HepG2 (cell line): ENCODE measurements at regions not wholly inside any gene's neighbourhood (a gene's known extent, or its start where the extent isn't known, plus 50 kb on each side); places are given as distances from the start of the nearest gene placed in this dataset.
"Not testable (repeated sequence)": the region's sequence is repeated elsewhere in the genome, so short reads cannot be mapped to it uniquely, and the experiment has no call there.

Experiments
- BHLHE40 ChIP-seq: IDR thresholded peaks from 2 replicates; pipeline ENCODE4 v1.6.1; 2011; ENCODE audit warnings: low read length, improper control_type of control experiment
- EZH2 ChIP-seq: conservative IDR thresholded peaks from 2 replicates; pipeline ENCODE4 v1.6.1; 2012; ENCODE audit warnings: mild to moderate bottlenecking, low read depth, low read length, moderate library complexity
- FIP1L1 ChIP-seq: fragments of 200-400 bp; formaldehyde crosslinking; IDR thresholded peaks from 2 replicates; pipeline ENCODE4 v1.6.1; 2018; ENCODE audit warnings: low read depth, mild to moderate bottlenecking, low read length, moderate library complexity, borderline replicate concordance; ENCODE audit not compliant: insufficient read depth
- HBP1 ChIP-seq: IDR thresholded peaks from 2 replicates; pipeline ENCODE4 v1.6.1; 2016; ENCODE audit warnings: low read depth, control low read depth
- HOXD1 ChIP-seq: sonication (generic); formaldehyde crosslinking; IDR thresholded peaks from 2 replicates; pipeline ENCODE4 v1.5.0; 2020; ENCODE audit warnings: missing genetic modification reagents
- MAZ ChIP-seq, 2 experiments: sonication (generic) in 1 of 2; formaldehyde crosslinking in 1 of 2; IDR thresholded peaks; 2 replicates each; pipeline versions ENCODE4 v1.5.0 to v1.6.1; 2012 to 2020; ENCODE audit warnings: low read depth in 2 of 2, mild to moderate bottlenecking in 2 of 2, borderline replicate concordance in 1 of 2, improper control_type of control experiment in 1 of 2, low read length in 1 of 2, missing genetic modification reagents in 1 of 2, moderate library complexity in 1 of 2
- MEIS2 ChIP-seq: sonication (generic); formaldehyde crosslinking; IDR thresholded peaks from 2 replicates; pipeline ENCODE4 v1.9.0; 2021; ENCODE audit warnings: mild to moderate bottlenecking, missing genetic modification reagents
- PHF8 ChIP-seq: sonication (generic); formaldehyde crosslinking; IDR thresholded peaks from 2 replicates; pipeline ENCODE4 v1.5.0; 2020; ENCODE audit warnings: missing genetic modification reagents
- POLR2G ChIP-seq: fragments of 200-400 bp; formaldehyde crosslinking; IDR thresholded peaks from 2 replicates; pipeline ENCODE4 v1.6.1; 2018; ENCODE audit warnings: mild to moderate bottlenecking, low read depth, low read length, moderate library complexity
- PTBP1 ChIP-seq: fragments of 200-400 bp; formaldehyde crosslinking; IDR thresholded peaks from 2 replicates; pipeline ENCODE4 v1.6.1; 2018; ENCODE audit warnings: low read length, low read depth; ENCODE audit not compliant: poor library complexity, severe bottlenecking
- TEF ChIP-seq: sonication (generic); formaldehyde crosslinking; IDR thresholded peaks from 2 replicates; pipeline ENCODE4 v1.5.0; 2020; ENCODE audit warnings: missing genetic modification reagents
- YY1 ChIP-seq: IDR thresholded peaks from 2 replicates; pipeline ENCODE4 v1.6.1; 2011; ENCODE audit warnings: low read length, low read depth, moderate library complexity, mild to moderate bottlenecking; ENCODE audit not compliant: insufficient read depth, insufficient replicate concordance
- ZNF572 ChIP-seq: sonication (generic); formaldehyde crosslinking; IDR thresholded peaks from 2 replicates; pipeline ENCODE4 v1.5.1; 2020; ENCODE audit warnings: mild to moderate bottlenecking, missing genetic modification reagents
- ZNF761 ChIP-seq: sonication (generic); formaldehyde crosslinking; conservative IDR thresholded peaks from 2 replicates; pipeline ENCODE4 v1.4.0; 2020; ENCODE audit warnings: mild to moderate bottlenecking, missing genetic modification reagents

- not testable (repeated sequence) for TF ChIP-seq ZNF572 (CRISPR knock-in tag); PHF8 (CRISPR knock-in tag); EZH2; ZNF761 (CRISPR knock-in tag); FIP1L1; BHLHE40; TEF (CRISPR knock-in tag); MEIS2 (CRISPR knock-in tag); PTBP1; POLR2G; HBP1 (CRISPR knock-in tag); HOXD1 (CRISPR knock-in tag); MAZ (IDR thresholded peaks at IDR 0.05; ENCODE audit: borderline replicate concordance, low read depth, low read length); MAZ (CRISPR knock-in tag; IDR thresholded peaks at IDR 0.05; ENCODE audit: low read depth); YY1
Observed at GRCh38 chr10:130938891-130939290, 372.6 kb downstream of the TCERG1L start.
